SK-N-DZ (cell line): ENCODE measurements at regions not wholly inside any gene's neighbourhood (a gene's known extent, or its start where the extent isn't known, plus 50 kb on each side); places are given as distances from the start of the nearest gene placed in this dataset.

Experiments
- DNase-seq: peaks from one replicate; pipeline ENCODE4 v3.0.0-alpha.2; 2015; ENCODE audit warnings: low spot score

DNA sequence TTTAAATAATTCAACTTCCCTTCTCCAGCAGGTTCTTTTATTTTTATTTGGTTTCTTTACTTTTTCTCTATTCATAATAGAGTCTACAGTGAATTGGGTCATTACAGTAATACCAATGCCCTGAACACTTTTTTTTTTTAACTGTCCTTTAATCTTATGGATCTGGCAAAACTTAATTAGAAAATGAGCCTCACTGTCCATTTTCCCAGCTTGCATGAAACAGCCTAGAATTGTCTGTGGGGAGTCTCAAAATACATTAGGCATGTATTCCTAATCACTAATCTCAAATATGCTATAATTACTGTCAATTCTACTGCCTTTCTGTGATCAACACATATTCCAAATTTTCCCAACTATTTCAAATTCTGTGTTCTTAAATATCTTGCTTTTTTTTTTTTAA is 406.8 kb downstream of the ANXA1 start:
- DNase-seq = peak; percentile 81

DNA sequence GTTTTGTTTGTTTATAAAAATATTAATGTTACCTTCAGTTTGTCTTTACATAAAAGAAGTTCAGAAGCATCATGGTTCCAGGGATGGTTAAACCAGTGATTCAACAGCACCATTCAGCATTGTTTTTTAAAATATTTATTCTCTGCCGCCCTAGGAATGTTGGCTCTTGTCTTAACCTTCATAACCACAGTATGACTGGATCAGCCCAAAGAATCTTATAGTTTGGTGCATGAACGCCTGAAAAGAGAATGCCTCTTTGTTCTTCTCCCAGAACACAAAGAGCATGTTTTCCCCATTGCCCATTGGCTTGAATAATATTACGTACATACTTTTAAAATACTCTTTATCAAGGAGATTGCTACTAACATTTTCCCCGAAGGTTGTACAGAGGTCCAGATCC is 413.4 kb downstream of the ANXA1 start:
- no peak for DNase-seq

DNA sequence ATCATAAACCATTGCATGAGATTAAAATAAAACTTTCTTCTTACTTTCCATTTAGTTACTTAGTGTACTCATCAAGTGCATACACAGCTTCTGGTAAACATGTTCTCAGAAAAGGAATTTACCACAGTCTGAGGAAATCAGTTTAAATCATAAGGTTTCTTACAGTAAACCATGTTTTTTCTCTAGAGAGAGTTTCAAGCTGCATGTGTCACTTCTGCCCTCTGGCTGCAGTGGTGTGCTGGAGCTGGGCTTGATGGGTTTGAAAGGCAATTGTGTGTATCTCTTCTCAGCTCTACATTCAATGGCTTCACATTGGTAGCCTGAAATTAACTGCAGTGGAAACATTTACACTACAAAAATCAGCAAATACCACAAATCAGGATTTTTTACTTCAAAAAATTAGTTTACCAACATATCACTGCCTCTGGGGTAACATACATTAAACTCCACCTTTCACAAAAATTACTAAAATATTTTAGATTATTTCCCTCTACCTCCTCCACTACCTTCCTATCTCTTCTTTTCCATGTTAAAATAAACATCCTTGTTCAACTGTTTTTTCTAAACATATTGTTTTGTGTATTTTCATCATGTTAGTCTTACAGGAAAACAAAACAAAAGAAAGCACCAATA is 414.3 kb downstream of the ANXA1 start:
- peak; percentile 76 for DNase-seq

DNA sequence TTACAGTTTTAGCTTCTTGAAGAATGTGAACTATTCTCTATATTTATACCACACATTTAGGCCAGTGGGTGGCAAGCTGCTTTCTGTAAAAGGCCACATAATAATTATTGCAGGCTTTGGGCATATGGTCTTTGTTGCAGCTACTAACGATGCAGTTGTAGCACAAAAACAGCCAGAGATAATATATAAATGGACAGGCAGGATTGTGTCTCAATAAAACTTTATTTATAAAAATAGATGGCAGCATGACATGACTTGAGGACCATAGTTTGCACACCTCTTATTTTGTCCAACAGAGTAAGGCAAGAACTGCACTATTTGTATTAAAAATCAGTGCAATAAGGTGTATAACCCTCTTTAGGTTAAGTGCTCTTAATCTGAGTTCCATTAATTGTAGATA is 415.0 kb downstream of the ANXA1 start:
- no peak for DNase-seq

DNA sequence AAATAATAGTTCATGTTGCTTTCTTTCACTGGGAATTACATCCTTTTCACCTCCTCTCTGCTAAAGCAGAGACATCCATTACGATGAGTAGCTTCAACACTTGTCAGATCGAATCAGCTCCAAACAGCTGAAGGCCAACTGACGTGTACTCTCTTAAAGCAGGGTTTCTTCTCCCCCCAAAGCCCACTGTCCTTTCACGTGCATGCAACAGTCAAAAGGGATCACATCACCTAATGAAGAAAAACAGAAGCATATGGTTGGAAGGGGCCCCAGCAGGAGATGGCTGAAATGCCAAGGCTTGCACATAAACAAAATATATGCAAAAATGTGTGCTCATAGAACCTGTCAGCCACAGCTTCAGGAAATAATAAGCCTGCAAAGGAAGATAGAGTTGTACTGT is 421.6 kb downstream of the ANXA1 start:
- peak; percentile 91 for DNase-seq

DNA sequence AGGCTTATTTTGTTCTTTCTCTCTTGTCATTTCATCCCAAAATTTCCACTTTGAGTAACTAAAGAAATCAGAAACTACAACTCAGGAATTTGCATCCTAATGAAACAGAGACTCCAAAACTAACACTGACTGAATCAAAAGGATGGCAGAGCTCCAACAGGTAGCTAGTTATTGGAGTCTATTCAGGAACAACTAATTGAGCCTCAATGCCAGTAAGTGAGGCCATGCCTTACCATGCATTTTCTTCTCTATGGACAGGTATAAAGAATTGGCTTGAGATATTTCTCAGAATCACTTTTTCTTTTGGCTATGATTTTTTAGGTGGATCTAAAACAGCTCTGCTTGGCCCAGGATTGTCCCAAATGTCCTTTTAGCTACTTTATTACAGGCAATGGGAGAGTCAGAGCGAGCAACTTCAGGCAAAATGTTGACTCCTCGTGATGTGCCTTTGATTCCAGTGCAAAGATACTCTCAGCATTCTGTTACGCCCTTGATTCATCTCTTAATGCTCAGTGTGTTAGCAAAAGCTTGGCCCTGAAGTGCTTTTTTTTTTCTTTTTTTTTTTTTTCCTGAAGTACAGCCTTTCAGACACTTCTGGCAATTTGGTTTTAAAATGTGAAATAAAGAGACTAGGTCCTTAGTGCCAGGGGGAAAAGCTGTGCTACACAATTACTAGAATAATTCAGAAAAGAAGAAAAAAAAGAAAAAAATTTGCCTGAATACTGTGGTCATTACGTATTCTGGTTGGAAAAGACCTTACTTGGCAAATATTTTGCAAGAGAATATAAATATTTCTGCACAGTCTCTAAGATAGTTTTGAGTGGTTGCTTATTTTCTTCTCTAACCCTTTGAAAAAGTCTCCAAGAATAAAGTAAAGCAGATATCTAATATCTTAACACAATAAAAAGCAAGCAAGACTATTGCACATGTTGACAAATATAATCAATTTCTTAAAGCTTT is 423.7 kb downstream of the ANXA1 start:
- DNase-seq = no peak

DNA sequence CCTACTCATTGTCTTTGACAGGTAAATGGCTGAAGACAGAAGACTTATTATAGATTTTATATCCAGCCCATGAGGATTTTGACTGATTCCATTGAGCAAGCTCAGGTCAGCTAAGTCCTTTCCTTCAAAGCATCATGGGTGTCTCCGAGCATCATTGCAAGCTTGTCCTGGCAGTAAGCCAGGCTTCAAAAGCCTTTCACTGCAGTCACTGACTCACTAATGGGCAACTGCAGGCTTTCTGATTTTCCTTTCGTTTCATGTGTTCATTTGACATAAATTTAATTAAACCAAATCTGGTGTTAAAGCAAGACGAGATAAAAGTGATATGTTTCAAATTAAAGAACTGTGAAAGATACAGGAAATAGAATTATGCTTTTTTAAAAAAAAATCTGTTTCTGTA is 426.2 kb downstream of the ANXA1 start:
- DNase-seq = peak; percentile 90

DNA sequence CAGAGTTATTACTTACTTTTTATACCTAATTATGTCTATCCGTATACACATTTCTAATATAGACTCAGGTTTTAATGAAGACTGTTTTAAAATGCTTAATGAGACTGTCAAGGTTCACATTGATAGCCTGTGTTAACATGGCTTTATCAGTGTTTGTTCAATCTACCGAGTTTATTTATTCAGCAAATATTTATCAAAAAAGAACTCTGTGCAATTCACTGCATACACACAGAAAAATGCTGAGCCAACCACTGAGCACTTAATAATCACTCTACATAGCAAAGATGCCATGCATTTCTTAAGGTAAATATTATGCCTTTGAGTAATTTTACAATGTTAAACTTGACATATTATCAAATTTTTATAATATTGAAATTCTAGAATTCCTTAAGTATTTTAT is 428.2 kb downstream of the ANXA1 start:
- no peak for DNase-seq

DNA sequence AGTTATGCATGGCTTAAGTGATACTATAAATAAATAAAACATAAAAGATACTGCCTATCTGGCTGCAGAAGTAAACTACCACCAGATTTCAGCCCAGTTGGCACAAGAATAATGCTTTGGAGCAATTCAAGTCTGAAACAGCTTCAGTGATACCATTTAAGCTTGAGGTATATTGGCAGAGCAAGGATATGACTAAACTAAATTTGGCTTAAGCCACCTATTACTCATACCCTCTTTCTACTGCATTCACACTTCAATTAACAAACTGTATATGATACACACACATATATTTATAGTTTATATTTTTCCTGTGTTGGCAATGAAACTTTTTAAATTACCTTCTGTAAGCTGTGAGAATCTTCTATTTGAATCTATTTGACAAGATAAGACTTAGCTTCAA is 431.9 kb downstream of the ANXA1 start:
- DNase-seq = no peak

DNA sequence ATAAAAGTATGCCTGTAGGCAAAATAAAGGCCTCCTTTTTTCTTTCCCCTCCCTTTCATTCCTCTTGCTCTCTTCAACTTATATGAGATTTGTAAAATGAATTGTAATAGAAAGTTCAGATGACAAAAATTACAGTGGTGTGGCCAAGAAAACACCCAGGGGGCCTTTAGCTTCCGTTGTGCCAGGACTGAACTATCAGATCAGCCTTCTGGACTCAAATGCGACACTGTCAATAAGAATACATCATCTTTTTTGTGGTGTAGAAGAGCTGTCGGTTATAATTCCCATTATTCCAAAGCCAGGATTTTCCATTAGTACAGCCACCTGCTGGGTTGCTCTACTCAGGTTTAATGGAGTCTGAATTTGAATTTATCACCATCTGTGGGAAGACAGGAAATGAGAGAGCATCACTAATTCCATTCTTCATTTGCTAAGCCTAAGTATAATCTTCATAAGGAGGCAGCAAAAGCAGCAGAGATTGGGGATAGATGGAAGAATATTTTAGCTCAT is 443.4 kb downstream of the ANXA1 start:
- DNase-seq = no peak

DNA sequence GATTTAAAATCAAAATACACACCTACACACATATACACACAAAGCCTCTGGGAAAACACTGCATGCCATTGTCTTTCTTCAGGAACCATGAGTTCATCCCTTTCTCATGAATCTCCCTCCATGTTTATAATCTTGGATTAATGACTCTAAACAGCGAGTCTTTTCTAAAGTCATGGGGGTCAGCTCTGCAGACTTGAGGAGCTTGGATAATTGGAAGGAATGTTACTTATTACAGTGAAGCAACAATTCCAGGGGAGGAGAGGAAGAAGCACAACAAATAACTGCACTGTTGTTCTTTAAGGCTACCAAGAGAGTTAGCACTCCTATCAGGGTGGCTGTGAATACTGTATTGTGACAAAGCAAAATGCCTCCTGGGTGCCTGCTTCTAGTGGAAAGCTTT is 444.7 kb downstream of the ANXA1 start:
- DNase-seq = no peak

DNA sequence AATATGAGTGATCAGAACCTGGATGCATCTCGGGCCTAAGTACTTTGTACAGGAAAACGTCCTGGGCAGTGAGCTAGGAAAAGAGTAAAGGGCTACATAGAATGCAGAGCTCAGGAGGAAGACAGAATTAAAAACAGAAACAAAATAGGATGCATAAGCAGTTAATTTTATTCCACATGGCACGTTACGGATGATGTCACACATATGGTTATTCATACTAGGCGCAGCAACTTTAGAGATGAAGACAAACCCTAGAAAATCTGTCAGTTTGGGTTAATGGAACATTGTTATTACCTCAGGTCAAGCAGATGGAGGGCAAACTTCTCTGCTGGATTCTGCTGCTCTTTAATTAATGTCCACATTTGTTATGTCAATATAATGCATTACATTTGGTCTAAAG is 445.4 kb downstream of the ANXA1 start:
- no peak for DNase-seq

DNA sequence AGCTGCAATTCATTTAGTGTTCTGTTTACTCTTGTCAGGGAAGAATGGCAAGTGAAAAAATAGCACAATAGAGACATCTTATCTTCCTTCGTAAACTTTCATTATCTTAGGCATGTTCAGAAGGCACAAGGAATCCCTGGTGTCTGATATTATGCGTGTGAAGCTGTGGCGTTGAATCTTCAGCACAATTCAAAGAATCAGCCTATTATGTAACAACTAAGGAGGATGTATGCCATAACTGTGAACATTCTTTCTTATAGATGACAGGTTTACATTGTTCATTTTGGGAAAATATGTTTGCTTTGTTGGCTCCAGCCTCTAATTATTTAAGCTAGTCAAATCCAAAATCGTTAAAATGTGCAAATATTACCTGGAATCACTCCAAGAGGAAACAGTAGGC is 446.1 kb downstream of the ANXA1 start:
- no peak for DNase-seq

DNA sequence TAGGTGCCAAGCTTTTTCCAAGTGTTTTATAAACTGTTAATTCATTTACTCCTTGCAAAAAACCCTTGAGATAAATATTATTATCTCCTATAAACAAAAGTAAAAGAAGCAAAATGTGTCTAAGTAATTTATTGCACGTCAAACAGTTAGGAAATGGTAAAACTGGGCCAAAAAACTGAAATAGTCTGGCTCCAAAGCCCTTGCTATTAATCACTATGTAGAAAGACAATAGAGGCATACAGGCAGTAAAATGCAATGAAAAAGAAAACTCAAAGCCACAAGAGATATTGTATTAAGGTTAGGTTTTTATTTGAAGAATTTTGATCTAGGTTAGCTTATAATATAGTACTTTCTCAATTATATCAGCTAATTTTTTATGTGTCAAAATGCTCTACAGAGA is 457.7 kb downstream of the ANXA1 start:
- no peak for DNase-seq

DNA sequence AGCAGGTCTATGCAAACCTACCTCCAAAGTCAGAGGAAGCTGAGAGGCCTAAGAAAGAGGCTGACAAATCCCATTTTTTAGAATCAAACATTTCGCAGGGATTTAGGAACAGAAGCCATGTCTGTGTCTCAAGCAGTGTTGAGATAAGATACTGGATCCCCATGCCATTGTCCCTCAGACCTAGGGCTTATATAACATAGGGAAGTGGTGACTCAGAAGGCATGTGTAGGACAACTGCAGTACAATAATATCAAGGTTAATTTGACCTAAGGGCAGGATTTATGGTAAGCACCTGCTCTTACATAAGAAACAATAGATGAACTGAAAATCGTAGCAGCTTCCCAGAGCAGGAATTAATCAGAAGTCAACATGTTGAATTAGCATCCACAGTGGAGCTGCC is 459.4 kb downstream of the ANXA1 start:
- no peak for DNase-seq

DNA sequence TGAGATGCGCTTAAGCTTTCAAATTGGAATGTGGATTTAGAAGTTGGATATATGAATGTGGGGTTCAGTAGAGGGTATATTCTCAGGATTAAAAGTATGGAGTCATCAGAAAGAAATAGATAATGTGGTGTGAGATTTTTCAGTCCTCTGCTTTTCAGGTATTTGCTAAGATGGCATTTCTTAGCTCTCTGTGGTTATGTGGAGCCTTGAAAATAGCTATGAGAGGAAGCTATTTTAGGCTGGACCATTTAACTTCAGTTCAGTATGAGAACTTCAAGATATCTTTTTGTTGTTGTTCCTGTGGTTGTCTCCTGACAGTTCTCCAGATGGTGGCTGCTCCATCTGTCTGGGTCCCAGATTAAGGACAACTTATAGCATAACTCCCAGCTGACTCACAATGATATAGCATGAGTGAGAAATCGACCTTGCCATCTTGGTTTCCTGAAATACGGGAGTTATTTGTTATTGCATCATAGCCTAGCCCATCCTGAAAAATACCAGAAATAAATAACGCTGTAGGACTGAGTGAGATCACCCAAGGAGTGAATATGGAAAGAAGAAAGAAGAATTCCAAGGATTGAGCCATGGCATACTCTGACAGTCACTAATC is 461.5 kb downstream of the ANXA1 start:
- no peak for DNase-seq

DNA sequence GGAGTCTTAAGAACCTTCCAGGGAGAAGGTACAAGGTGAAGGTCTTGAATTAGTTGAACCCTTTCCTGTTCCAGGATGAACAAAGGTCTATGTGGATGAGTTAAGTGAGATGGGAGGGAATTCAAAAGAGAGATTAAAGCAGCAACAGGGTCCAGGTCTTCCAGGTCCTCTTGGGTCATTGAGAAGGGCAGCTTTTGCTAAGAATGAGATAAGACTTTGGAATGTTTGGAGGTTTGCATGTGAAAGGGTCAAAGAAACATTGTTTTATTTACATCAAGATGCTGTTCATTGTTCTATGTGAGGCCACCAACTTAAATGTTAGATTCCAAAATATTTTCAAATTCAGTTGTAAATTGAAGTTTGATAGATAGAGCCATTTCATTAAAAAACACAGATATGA is 463.9 kb downstream of the ANXA1 start:
- no peak for DNase-seq

DNA sequence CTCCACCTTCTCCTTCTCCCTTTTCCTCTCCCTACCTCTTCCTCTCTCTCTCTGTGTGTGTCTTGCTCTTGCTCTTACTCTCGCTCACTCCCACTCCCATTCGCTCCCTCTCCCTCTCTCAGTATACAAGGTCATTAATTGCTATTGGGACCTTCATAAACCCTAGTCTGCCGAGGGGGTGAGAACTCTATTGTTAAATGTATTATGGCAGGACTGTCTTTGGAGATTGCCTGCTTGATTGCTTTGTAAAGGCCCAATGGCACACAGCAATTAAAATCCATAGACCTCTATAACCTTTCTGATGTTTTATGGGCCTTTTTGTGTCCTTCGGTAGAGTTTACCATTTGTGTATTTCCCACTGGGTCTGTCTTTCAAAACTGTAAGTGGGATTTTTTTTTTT is 465.9 kb downstream of the ANXA1 start:
- no peak for DNase-seq

DNA sequence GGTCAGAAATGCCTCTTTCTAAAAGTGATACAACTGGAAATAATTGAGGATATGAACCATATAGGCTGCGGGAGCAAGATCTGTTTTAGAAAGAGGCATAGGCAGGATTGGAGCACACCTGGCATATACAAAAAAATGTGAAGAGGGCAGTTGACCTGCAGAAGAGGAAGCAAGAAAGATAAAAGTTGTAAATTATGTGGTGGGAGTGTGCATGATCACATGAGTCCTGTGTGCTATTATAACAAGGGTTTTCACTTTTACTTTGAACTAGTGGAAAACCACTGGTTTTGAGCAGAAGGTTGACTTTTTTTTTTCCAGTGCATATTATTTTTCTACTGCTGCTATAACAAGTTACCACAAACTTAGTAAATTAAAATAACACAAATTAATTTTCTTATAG is 489.3 kb downstream of the ANXA1 start:
- no peak for DNase-seq

DNA sequence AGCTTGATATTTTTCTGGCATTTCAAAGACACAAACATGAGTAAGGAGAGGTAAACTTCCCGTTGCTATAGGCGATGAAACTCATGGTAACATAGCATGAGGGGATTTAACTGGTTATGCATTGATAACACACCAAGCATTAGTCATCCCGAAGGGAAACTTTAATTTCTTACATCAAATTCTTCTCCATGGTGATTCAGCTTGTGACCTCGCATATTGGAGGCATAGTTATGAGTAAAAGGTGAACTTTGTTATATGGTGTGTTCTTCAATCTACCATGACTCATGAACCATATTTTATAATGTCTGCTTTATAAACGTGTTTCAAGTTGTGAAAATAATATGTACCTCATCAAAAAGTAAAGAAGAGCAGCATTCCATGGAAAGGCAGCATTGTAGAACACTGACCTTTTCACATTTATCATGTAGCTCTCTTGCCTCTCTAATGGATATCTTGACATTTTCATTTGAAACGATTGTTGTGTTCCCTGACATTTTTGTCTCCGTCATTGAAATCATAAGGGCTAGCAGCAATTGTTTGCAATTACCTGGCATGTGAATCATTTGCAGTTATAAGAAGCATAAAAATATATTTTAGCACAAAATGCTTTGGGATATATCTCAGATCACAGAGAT is 491.8 kb downstream of the ANXA1 start:
- no peak for DNase-seq

DNA sequence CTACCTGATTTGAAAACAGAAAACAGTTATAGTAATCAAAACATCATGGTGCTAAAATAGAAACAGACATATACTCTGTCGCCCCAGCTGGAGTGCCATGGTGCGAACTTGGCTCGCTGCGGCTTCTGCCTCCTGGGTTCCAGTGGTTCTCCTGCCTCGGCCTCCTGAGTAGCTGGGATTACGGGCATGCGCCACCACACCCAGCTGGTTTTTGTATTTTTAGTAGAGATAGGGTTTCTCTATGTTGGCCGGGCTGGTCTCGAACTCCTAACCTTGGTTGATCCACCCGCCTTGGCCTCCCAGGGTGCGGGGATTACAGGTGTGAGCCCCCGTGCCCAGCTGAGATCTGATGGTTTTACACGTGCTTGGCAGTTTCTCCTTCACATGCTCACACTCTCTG is 495.9 kb downstream of the ANXA1 start:
- no peak for DNase-seq

DNA sequence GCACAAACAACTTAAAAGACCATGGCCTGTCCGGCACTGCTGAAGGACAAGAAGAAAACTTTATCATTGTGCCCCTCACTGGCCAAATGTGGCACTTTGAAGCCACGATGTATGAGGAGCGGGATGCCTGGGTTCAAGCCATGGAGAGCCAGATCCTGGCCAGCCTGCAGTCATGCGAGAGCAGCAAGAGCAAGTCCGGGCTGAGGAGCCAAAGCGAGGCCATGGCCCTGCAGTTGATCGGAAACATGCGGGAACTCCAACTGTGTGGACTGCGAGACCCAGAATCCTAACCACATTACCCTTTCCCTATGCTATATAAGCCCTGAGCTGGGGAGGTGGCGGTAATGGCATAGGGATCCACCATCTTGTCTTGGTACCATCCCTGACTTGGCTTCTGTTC is 497.9 kb downstream of the ANXA1 start:
- no peak for DNase-seq
